DOHH2 (cell line): ENCODE measurements at regions not wholly inside any gene's neighbourhood (a gene's known extent, or its start where the extent isn't known, plus 50 kb on each side); places are given as distances from the start of the nearest gene placed in this dataset.

Source experiments
- EZH2phosphoT487 ChIP-seq: fragments of 200-600 bp; sonication (generic); IDR thresholded peaks from 2 replicates; pipeline ENCODE4 v1.6.1; 2017; ENCODE audit warnings: borderline replicate concordance, mild to moderate bottlenecking, antibody characterized with exemption, low read length, moderate library complexity, mixed read lengths
- TF ChIP-seq, protein P1 (sequence below): fragments of 200-600 bp; sonication (generic); IDR thresholded peaks from one replicate; pipeline ENCODE4 v1.5.1; 2014; ENCODE audit warnings: antibody characterized with exemption, mild to moderate bottlenecking, low read depth, low read length; ENCODE audit not compliant: poor library complexity, severe bottlenecking

DNA sequence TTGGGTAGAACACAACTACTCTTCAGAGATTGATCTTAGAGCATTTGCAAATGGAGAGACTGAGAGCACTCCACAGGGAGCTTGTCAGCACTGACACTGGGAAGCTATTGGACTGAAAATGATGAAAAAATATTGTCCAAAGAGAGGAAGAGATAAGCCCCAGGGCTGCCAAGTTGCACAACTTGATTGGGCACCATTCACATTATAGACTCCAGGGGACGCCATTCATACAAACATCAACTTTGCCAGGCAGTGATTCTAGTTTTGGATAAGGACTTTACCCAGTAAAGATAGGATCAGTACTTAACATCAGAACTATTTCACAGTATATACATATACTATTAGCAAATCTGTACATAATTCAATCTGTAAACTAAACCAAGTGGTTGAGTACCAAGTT, 79.6 kb upstream of the MYCN start:
- TF ChIP-seq, protein P1, sequence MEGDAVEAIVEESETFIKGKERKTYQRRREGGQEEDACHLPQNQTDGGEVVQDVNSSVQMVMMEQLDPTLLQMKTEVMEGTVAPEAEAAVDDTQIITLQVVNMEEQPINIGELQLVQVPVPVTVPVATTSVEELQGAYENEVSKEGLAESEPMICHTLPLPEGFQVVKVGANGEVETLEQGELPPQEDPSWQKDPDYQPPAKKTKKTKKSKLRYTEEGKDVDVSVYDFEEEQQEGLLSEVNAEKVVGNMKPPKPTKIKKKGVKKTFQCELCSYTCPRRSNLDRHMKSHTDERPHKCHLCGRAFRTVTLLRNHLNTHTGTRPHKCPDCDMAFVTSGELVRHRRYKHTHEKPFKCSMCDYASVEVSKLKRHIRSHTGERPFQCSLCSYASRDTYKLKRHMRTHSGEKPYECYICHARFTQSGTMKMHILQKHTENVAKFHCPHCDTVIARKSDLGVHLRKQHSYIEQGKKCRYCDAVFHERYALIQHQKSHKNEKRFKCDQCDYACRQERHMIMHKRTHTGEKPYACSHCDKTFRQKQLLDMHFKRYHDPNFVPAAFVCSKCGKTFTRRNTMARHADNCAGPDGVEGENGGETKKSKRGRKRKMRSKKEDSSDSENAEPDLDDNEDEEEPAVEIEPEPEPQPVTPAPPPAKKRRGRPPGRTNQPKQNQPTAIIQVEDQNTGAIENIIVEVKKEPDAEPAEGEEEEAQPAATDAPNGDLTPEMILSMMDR: no peak
- no peak for TF ChIP-seq EZH2phosphoT487
